Stimulated activated CD8-positive, alpha-beta memory T cell treated with anti-CD3 and anti-CD28 coated beads, Interleukin-7, amount 100 ng/mL, for 48 hours (primary cell): ENCODE measurements at regions not wholly inside any gene's neighbourhood (a gene's known extent, or its start where the extent isn't known, plus 50 kb on each side); places are given as distances from the start of the nearest gene placed in this dataset.

Experiments used
- DNase-seq, 2 donors: peaks; one replicate each; pipeline ENCODE4 v3.0.0-alpha.2; 2020; ENCODE audit warnings: low read depth in 1 of 2; ENCODE audit errors: extremely low read depth in 1 of 2

DNA sequence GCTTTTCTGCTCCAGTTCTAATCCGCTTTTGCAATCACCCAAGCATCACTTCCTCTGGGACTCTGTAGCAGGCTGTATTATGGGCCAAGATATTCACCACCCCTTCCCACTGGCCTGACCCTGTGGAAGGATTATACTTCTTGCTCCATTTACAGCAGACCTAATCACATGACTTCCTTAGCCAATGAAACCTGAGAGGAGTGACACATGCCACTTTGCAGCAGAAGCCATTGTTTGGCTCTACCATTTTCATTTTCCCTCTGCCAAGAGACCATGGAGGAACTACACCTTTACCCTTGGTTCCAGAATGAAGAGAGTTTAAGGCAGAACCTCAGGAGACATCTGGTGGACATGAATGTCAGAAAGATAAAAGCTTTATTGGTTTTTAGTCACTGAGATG is 134.9 kb upstream of the HSD17B12 start:
- no peak for DNase-seq

DNA sequence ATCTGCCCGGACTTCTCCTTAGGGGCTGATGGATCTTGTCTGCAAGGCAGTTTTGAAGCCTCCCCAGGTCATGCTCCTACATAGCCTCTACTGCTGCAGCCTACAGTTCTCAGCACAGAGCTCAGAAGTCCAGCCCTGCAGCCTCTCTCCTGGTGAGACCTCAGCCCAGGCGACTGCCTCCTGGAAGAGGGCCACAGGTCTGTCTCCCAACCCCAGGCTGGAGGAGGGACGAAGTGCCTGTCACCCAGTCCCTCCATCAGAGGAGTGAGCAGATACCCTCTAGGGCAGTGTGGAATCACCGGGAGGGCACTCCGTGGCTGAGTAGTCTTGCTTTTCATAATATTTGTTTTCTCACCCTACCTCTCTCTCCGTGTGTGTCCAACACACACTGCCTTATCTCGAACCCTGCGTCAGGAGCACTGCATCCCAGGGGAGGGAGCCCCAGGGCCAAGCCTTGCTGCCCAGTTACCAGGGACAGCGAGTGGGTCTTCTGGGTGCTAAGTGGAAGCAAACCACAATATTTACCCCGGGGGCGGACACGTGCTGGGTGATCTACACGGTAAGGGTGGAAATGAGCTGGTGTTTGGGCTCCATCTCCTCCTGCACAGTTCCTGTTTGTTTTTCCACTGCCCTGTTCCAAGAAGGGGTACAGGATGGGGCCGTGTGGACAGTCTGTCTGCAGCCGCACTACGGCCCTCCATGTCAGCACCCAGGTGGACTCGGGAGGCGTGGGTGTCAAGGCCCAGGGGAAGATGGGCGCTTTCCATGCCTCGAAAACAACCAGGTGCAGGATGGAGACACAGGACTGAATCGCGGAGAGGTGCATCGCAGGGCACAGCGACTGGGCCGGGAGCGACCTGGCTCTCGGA is 133.7 kb upstream of the HSD17B12 start:
- no peak for DNase-seq

DNA sequence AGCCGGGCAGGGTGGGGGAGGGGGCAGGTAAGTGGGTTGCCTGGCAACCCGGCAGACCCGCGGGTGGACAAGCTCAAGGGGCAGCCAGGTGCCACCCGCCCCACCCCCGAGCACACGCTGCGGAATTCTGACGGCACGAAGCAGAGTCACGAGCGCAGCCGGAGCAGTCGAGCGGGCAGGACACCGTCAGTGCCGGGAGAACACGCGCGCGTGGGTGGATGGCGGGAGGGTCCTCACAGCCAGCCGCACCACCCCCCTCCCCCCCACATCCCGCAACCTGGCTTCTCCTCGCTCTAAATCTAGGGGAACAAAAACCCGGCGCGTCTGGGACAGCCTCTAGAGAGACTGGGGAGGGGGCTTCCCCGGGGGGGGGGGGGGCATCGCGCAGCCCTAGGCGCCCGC is 133.1 kb upstream of the HSD17B12 start:
- DNase-seq, result no peak

DNA sequence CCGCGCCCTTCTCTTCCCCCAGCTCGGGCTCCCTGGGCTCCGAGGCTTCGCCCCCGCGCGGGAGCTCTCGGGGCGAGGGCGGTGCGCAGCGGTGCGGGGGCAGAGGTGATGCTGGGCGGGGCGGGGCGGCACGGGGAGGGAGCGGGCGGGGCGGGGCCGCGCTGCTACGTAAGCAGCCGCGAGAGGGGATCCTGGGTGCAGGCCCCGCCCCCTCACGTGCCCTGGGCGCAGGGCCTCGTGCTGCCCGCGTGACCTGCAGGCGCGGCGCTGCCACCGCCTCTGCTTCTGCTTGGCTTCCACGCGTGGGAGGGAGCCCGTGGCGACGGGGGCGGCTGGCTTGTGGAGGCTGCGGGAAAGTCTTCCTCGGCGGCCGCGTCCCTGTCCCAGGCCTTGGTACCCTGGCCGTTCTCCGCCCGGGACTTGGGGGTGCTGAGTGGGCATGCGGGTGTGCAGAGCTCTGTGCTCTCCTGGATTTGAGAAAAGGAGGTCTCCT is 132.6 kb upstream of the HSD17B12 start:
- DNase-seq, result no peak

DNA sequence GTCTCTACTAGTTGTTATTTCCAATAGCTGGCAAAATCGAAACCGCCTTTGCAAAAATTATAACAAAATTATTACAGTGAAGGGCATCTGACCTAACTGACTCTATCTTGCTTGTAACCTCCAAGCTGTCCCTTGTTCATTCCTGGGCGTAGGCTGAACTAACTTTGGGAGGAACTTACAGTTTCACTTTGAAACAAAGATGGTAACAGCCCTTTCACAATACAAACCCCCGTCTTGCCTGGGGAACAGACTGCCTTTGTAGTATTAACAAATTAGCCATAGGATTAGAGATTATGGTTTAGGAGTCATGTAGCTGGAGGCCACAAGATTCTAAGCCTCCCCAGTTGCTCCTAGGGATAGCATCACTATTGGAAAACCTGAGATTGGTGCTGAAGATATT is 131.6 kb upstream of the HSD17B12 start:
- DNase-seq, result no peak

DNA sequence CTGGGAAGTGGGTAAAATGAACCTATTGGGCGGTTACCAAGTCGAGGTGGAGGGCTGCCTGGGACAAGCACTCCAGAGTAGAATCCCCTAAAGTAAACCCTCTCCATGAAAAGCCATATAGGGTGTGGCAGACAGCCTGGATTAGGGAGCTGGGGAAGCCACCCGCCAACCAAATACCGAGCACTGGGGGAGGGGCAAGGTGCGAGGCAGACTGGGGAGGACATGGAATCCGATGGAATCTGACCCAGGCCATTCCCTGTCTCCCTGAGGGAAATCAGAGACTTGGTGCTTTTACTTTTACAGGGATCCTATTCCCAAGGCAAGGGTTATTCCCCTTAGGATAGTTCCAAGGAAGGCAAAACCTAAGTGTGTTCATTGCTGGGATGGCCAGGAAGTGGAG is 130.9 kb upstream of the HSD17B12 start:
- no peak for DNase-seq

DNA sequence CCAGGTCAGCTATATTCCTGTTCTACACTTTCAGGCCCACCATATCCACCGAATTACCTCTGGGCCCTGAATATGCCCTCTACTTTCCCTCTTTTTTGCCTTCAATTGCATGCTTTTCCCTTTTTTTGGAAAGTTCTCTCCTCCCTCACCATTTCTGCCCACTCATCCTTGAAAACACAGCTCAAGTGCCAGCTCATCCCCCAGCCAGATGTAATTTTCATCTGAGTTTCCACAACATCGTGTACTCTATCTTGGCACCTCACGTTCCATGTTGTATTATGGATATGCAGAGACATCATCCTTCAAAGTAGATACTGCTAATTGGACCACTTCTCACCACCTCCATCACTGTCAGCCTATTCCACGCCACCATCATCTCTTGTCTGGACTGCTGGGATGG is 129.8 kb upstream of the HSD17B12 start:
- no peak for DNase-seq

DNA sequence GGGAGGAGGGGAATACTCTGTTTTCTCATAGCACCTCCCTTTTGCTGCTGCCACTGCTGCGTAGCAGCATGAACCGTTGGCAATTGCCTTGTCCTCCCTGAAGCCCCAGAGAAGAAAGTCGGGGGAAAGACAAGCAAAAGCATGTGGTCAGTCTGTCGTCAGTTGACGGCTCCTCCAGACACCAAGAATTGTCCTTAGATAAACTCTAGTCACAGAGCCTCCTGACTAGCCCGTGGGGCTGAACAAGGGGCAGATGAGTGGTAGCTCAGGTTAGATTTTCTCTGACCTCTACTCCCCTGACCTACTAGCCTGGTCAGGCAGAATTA is 126.4 kb upstream of the HSD17B12 start:
- no peak for DNase-seq

DNA sequence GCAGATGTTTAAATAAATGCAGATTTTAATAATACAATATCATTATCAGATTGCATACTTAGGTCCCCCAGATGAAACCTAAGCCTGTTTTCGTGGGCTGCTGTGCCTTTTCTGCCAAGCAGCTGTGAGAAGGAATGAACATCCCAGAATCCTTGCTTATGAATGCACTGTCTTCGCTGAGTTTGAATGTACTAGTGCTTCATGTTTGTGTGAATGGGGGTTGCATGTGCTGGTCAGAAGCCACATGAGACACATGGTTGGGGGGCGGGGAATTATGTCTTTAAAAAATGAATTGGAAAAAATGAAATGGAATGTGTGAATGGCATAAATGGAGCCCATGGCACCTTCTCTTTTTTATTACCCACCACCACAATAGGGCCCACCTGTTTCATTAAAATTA is 125.4 kb upstream of the HSD17B12 start:
- DNase-seq, result no peak

DNA sequence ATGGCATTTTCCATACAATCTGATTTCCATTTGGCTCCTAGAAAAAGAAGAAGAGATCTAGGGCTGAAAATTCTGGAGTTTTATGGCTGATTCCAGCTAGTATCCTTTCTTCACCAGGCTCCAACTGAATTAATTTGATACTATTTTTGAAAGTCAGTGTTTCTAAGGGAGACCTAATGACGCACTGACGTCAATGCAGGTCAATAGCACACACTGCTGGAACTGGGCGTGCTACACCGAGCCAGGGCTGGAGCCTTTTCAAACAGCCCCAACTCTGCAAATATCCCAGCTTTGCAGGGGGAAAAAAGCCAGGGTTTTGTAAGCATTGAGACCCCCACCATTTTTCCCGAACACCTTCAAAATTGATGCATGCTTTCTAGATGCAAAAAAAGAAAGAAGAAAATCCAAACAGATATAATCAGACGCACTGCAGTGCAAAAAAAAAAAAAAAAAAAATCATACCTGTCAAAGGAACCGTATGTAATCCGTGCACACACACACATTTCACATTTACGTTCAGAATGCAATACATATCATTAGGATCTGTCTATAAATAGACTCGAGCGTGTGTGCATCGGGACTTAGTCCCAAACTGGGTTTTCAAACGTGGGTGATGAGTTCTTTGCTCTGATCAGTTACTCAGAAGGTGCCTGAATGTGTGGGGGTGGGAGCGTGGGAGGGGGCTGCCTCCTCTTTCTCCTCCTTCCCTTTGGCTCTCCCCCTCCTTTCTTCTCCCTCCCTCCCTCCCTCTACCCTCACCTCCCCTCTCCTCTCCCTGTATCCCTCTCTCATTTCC is 124.5 kb upstream of the HSD17B12 start:
- no peak for DNase-seq

DNA sequence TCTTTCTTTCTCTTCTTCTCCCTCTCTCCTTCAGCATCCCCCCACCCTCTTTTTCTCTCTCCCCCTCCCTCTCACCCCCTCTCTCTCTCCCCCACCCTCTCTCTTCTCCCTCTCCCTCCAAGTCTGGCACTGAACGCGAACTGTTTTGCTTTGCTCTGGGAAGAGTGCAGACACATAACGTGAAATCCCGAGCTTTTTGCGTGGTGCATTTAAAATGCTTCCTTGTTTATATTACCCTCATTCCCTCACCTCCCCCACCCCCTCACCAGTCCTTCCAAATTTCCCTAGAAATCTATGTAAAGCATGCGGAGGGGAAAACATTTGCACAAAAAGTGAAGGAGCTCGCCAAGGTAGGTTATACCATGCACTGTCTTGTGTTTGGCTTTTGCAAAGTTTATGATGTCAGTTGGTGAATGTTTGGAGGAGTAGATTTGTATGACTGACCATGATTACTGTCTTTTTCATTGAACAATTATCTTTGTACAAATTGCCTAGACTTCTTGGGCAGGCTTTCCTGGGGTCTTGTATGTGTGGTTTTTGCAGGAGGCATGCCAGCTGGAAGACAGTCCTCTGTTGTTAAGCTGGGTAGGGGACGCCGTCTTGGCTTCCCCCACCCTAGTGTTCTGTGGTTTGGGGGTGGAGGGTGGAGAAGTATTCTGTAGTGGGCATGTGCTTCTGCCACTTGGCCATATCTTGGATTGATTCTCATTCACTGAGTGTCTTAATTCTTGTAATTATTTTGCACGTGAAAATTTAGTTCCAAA is 123.7 kb upstream of the HSD17B12 start:
- no peak for DNase-seq

DNA sequence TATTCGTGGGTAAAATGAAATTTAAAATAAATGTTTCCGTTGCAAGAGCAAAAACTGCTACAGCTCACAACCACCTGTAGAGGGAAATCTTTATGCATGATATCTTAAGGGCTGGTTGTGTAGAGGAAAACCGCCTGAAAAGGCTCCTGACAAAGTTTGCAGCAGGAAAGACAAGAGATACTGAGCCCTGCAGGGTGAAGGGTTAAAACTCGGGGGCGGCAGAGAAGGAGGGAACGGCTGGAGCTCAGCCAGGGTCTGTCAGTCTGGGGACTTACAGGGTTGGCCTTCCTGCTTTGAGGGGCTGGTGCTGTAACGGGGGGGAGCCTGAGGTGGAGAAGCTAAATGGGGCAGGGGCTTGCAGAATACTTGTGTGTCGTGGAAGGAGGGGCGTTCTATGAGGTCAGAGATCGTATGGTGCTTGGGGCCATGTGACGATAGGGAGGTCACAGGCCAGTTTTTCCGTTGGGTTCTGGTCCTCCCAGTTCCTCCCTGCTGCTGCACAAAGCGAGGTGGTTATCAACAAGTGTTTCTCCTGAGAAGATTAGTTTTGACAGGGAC is 122.9 kb upstream of the HSD17B12 start:
- DNase-seq, result no peak

DNA sequence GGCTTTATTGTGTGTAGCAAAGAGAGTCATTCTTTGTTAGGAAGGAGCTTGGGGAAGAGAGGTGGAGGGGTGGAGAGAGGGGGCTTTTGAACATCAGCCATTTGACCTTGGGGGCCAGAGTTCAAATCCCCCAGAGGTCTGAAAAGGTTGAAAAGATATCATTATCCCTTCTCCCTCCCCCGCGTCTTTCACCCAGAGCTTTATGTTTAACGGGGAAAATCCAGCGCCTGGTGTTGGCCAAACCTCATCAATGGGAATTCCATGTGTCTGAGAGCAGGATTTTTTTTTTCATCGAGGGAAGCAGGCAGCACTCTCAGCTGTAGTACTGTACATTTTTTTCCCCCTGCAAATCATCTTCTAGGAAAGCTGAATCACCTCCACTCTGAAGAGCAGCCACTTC is 122.4 kb upstream of the HSD17B12 start:
- DNase-seq, result no peak

DNA sequence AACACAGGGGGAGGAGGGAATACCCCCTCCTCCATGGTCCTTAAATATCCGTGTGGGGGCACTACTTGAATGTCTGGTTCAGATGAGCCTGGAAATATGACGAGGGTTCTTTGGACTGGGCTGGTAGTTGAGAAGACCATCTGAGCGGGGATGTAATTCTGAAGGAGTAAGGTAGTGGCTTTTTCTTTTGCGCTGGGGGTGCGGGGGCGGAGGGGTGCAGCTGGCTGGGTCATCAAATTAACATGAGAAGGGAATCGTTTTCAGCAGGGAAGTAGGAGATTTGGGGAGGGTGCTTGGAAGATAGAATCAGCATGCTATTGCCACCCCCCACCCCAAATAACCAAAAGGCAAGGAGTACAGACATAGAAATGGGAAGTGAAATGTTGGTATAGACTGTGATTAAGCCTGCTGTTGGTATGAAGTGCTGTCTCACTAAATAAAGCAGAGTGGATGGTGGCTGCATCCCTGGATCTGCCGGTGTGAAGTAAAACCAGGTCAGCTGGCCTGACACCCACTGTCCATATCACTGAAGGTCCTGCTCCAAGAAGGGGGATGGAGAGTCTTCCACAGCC is 121.9 kb upstream of the HSD17B12 start:
- no peak for DNase-seq

DNA sequence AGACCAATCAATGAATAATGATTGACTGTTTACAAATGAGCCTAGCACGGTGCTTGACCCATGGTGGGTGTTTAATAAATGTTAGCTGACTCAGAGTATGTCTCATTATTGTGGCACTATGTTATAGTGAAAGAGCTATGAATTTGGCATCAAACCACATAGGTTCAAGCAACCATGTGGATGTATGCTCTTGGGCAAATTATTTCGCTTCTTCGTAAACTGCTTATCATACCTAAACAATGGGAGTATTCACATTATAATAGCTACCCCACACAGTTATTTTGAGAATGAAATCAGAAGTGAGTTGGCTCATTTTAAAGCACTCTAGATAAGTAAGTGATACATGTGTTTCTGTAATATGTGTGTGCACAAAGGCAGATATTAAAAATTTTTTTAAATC is 118.7 kb upstream of the HSD17B12 start:
- DNase-seq, result no peak

DNA sequence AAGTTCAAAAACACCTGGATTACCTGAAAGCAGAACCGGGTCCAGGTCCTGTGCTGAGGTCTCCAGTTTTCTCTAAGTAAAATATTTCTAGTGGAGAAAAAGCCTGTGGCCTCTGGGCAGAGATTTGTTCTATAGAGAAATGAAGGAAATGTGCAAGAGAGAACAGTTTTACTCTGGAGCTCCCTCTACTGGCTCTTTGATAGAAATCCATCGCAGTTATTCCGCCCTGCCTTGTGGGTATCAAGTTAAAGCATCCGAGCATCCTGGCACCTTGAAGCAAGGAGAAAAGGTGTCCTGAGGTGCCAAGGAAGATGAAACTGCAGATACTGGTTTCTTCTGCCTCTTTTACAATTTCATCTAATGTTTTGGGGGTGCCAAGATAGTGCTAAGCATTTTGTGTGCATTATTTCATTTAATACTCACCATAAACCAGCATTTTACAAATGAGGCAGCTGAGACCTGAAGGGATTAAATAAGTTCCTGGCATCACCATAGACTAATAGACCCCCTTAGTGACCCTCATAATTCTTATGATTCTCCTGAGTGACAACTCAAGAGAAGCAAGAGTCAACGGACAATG is 113.1 kb upstream of the HSD17B12 start:
- DNase-seq, result no peak

DNA sequence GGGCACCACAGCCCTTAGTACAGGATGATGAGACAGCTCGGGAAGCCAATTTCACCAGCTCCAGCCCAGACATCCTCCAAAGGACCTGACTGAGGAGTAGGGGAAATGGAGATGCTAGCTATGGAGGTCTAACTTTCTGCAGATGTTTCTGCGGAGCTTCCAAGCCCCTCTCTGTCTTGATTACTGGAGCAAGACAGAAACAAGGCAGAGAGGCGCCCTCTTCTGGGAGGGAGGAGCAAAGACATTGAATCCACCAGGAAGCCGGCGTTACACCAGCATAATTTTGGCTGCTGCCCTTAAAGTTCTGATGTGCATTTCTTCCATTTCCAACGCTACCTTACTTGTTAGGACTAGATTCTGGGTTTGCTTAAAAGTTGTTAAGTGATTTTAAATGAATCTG is 107.3 kb upstream of the HSD17B12 start:
- no peak for DNase-seq

DNA sequence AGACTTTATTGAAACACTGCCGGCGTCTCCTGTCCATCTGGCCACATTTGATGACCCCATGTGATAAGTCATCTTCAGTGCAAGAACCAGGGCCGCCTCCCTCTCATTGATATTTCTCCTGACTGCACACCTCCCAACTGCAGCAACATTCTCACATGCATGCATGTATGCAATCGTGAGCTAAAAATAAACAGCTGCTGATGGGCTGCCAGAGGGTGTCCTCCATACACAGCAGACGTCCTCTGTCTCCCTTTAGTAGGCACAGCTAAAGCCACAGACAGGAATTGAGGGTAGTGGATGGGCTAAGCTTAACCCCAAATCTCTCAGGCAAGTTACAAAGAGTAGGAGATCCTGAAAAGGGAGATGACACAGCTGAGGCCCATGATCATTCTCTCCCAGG is 106.7 kb upstream of the HSD17B12 start:
- no peak for DNase-seq

DNA sequence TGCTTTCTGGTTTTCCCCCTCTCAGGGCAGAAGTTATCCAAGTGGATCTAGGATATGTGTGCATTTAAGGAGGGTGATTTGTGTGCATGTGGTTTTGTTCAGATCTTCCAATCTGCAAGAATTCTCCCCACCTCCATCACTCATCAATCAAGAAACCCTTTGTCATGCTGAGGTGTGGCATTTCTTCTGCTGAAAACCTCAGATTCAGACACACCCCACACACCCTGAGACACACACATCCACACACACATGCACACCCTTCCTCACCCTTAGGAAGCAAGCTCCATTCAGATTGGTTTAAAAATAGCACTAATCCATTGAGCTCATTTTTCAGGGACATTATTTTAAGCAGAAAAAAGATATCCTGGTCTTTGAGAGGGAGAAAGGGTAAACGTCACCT is 106.1 kb upstream of the HSD17B12 start:
- no peak for DNase-seq
